H9 (cell line): ENCODE measurements at regions not wholly inside any gene's neighbourhood (a gene's known extent, or its start where the extent isn't known, plus 50 kb on each side); places are given as distances from the start of the nearest gene placed in this dataset.

Source experiments
- DNase-seq: peaks from one replicate; pipeline ENCODE4 v3.0.0-alpha.2; 2017
- H2AFZ ChIP-seq: one replicate; pipeline ENCODE4 v1.6.1; 2013; ENCODE audit warnings: mild to moderate bottlenecking, low read length, control low read depth, moderate library complexity
- H2AK5ac ChIP-seq: 2 replicates; pipeline ENCODE4 v1.6.1; 2013; ENCODE audit warnings: low read length, control low read depth, mixed read lengths; ENCODE audit not compliant: insufficient read length
- H2BK120ac ChIP-seq: one replicate; pipeline ENCODE4 v1.6.1; 2013; ENCODE audit warnings: low read depth, mild to moderate bottlenecking, low read length, control low read depth, inconsistent platforms; ENCODE audit not compliant: poor library complexity, severe bottlenecking
- H2BK12ac ChIP-seq: 2 replicates; pipeline ENCODE4 v1.6.1; 2013; ENCODE audit warnings: low read length, control low read depth, mixed read lengths, low read depth; ENCODE audit not compliant: insufficient read length
- H2BK15ac ChIP-seq: 2 replicates; pipeline ENCODE4 v1.6.1; 2013; ENCODE audit warnings: low read depth, low read length, control low read depth
- H2BK20ac ChIP-seq: one replicate; pipeline ENCODE4 v1.6.1; 2013; ENCODE audit warnings: low read depth, mild to moderate bottlenecking, low read length, control low read depth, inconsistent platforms; ENCODE audit not compliant: poor library complexity, severe bottlenecking
- H2BK5ac ChIP-seq: 2 replicates; pipeline ENCODE4 v1.6.1; 2013; ENCODE audit warnings: low read length, control low read depth, mixed read lengths; ENCODE audit not compliant: insufficient read length
- H3K14ac ChIP-seq: 2 replicates; pipeline ENCODE4 v1.6.1; 2013; ENCODE audit warnings: low read length, control low read depth; ENCODE audit not compliant: insufficient read depth
- H3K18ac ChIP-seq: 2 replicates; pipeline ENCODE4 v1.6.1; 2013; ENCODE audit warnings: low read depth, mild to moderate bottlenecking, mixed read lengths, low read length, control low read depth; ENCODE audit not compliant: insufficient read length
- H3K23ac ChIP-seq: 2 replicates; pipeline ENCODE4 v1.6.1; 2013; ENCODE audit warnings: low read length, control low read depth, mixed read lengths, low read depth; ENCODE audit not compliant: insufficient read length
- H3K23me2 ChIP-seq: 2 replicates; pipeline ENCODE4 v1.6.1; 2013; ENCODE audit warnings: low read depth, mild to moderate bottlenecking, mixed read lengths, low read length, control low read depth; ENCODE audit not compliant: insufficient read length, poor library complexity, severe bottlenecking
- H3K27ac ChIP-seq: 2 replicates; pipeline ENCODE4 v1.5.1; 2013; ENCODE audit warnings: low read length, control low read depth, mixed read lengths, low read depth; ENCODE audit not compliant: insufficient read length
- H3K27me3 ChIP-seq: 2 replicates; pipeline ENCODE4 v1.6.1; 2013; ENCODE audit warnings: low read length, control low read depth, inconsistent platforms; ENCODE audit not compliant: insufficient read depth
- H3K4ac ChIP-seq: 2 replicates; pipeline ENCODE4 v1.6.1; 2013; ENCODE audit warnings: low read depth, mild to moderate bottlenecking, control low read depth, inconsistent platforms, low read length, moderate library complexity
- H3K4me1 ChIP-seq: 2 replicates; pipeline ENCODE4 v1.6.1; 2013; ENCODE audit warnings: low read length, control low read depth, inconsistent platforms; ENCODE audit not compliant: insufficient read depth
- H3K4me2 ChIP-seq: 2 replicates; pipeline ENCODE4 v1.6.1; 2013; ENCODE audit warnings: low read length, control low read depth, mixed read lengths; ENCODE audit not compliant: insufficient read length, insufficient read depth
- H3K56ac ChIP-seq: 2 replicates; pipeline ENCODE4 v1.6.1; 2013; ENCODE audit warnings: low read depth, mild to moderate bottlenecking, mixed read lengths, low read length, control low read depth; ENCODE audit not compliant: insufficient read length
- H3K79me1 ChIP-seq: 2 replicates; pipeline ENCODE4 v1.6.1; 2013; ENCODE audit warnings: low read depth, mild to moderate bottlenecking, moderate library complexity, low read length, control low read depth, inconsistent platforms; ENCODE audit not compliant: insufficient read depth, poor library complexity, severe bottlenecking
- H3K79me2 ChIP-seq: 2 replicates; pipeline ENCODE4 v1.6.1; 2013; ENCODE audit warnings: low read length, control low read depth, inconsistent platforms; ENCODE audit not compliant: insufficient read depth
- H3K9ac ChIP-seq: 2 replicates; pipeline ENCODE4 v1.6.1; 2013; ENCODE audit warnings: low read length, control low read depth, mixed read lengths; ENCODE audit not compliant: insufficient read length; ENCODE audit errors: extremely low read depth
- H3K9me3 ChIP-seq: one replicate; pipeline ENCODE4 v1.6.1; 2013; ENCODE audit warnings: low read depth, low read length, inconsistent platforms; ENCODE audit not compliant: control insufficient read depth
- H3T11ph ChIP-seq: one replicate; pipeline ENCODE4 v1.6.1; 2013; ENCODE audit warnings: mild to moderate bottlenecking, low read length, control low read depth, inconsistent platforms
- H4K20me1 ChIP-seq: one replicate; pipeline ENCODE4 v1.6.1; 2013; ENCODE audit not compliant: control insufficient read depth, insufficient read length, insufficient read depth
- H4K5ac ChIP-seq: 2 replicates; pipeline ENCODE4 v1.6.1; 2013; ENCODE audit warnings: low read depth, mild to moderate bottlenecking, mixed read lengths, low read length, control low read depth; ENCODE audit not compliant: insufficient read length
- H4K8ac ChIP-seq: replicated peaks from 2 replicates; pipeline ENCODE4 v1.6.1; 2013; ENCODE audit warnings: low read length, control low read depth, mixed read lengths, low read depth; ENCODE audit not compliant: insufficient read length
- H4K91ac ChIP-seq: 2 replicates; pipeline ENCODE4 v1.6.1; 2013; ENCODE audit warnings: low read depth, mild to moderate bottlenecking, moderate library complexity, mixed read lengths, low read length, control low read depth; ENCODE audit not compliant: insufficient read length
- H3K27ac Mint-ChIP-seq, 3 experiments: 2 replicates in 2 of 3; 3 replicates in 1 of 3; pipeline ENCODE4 v1.8.0; 2020 to 2021; ENCODE audit warnings: mixed read lengths in 3 of 3, mild to moderate bottlenecking in 1 of 3, moderate library complexity in 1 of 3
- H3K27me3 Mint-ChIP-seq: 2 replicates; pipeline ENCODE4 v1.8.0; 2021; ENCODE audit warnings: low read depth, mild to moderate bottlenecking, moderate library complexity, mixed read lengths
- H3K36me3 Mint-ChIP-seq, 3 experiments: 2 replicates in 2 of 3; 3 replicates in 1 of 3; pipeline ENCODE4 v1.8.0; 2020 to 2021; ENCODE audit warnings: low read depth in 3 of 3, mixed read lengths in 3 of 3; ENCODE audit not compliant: insufficient read depth in 1 of 3
- H3K4me1 Mint-ChIP-seq, 2 experiments: 2 replicates each; pipeline ENCODE4 v1.8.0; 2020; ENCODE audit warnings: mixed read lengths in 2 of 2
- H3K4me3 Mint-ChIP-seq, 2 experiments: 2 replicates in 1 of 2; 3 replicates in 1 of 2; pipeline ENCODE4 v1.8.0; 2020 to 2021; ENCODE audit warnings: mild to moderate bottlenecking in 2 of 2, mixed read lengths in 2 of 2, moderate library complexity in 1 of 2
- H3K9me3 Mint-ChIP-seq, 2 experiments: 2 replicates in 1 of 2; 3 replicates in 1 of 2; pipeline ENCODE4 v1.8.0; 2020; ENCODE audit warnings: mild to moderate bottlenecking in 2 of 2, mixed read lengths in 2 of 2, moderate library complexity in 1 of 2
- WGBS: extraction: QIAGEN DNeasy Blood & Tissue Kit; methylation state at CpG from one replicate; pipeline ENCODE4 v1.1.7; 2013; ENCODE audit warnings: missing lambda C conversion rate, low lambda C conversion rate, mixed read lengths; ENCODE audit not compliant: insufficient read length; ENCODE audit errors: extremely low coverage; 5-methylcytosine and 5-hydroxymethylcytosine counted together
- TF ChIP-seq, protein P1 (sequence below): fragments of 200-600 bp; sonication (generic); conservative IDR thresholded peaks from 3 replicates; pipeline ENCODE4 v1.8.0; 2021; ENCODE audit warnings: antibody characterized with exemption, mild to moderate bottlenecking

DNA sequence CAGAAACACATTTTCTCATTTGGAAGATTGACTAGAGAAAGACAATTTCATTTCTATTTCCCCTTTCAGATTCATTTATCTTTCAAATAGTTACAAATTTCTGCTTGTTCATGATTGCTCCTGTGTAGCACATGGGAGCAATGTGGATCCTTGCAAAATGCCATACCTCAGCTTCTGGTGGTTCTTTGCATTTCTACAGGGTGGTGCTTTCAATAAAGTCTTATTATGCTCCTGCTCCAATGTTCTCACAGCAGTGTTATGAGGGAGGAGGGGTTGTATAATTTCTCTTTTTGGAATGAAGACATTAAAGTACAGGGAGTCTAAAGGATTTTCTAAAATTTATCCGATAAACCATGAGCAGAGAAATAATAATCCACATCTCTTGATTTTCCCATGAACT is 280.1 kb upstream of the ATP10A start:
- Histone ChIP-seq H3K23ac (no peak overlapping the region), H4K91ac (no peak overlapping the region), H3K4me2 (no peak overlapping the region), H2BK15ac (no peak overlapping the region), H2BK20ac (no peak overlapping the region), H3K9me3 (no peaks in the 10 kb centered on the region), H4K8ac (no peak overlapping the region), H2BK5ac (no peak overlapping the region), H3T11ph (no peak overlapping the region), H4K20me1 (no peaks in the 10 kb centered on the region), H2AK5ac (no peak overlapping the region), H3K27me3 (no peaks in the 10 kb centered on the region), H3K79me2 (no peaks in the 10 kb centered on the region), H3K79me1 (no peaks in the 10 kb centered on the region), H3K56ac (no peak overlapping the region), H3K4ac (no peak overlapping the region), H3K18ac (no peak overlapping the region), H3K23me2 (no peaks in the 10 kb centered on the region), H3K27ac (no peak overlapping the region), H2AFZ (no peak overlapping the region), H3K9ac (no peak overlapping the region), H3K4me1 (no peaks in the 10 kb centered on the region), H4K5ac (no peak overlapping the region), H2BK120ac (no peak overlapping the region), H3K14ac (no peak overlapping the region), H2BK12ac (no peak overlapping the region)
- WGBS, result no CpG with 5 or more reads among the region's 1 CpG
- TF ChIP-seq, protein P1, sequence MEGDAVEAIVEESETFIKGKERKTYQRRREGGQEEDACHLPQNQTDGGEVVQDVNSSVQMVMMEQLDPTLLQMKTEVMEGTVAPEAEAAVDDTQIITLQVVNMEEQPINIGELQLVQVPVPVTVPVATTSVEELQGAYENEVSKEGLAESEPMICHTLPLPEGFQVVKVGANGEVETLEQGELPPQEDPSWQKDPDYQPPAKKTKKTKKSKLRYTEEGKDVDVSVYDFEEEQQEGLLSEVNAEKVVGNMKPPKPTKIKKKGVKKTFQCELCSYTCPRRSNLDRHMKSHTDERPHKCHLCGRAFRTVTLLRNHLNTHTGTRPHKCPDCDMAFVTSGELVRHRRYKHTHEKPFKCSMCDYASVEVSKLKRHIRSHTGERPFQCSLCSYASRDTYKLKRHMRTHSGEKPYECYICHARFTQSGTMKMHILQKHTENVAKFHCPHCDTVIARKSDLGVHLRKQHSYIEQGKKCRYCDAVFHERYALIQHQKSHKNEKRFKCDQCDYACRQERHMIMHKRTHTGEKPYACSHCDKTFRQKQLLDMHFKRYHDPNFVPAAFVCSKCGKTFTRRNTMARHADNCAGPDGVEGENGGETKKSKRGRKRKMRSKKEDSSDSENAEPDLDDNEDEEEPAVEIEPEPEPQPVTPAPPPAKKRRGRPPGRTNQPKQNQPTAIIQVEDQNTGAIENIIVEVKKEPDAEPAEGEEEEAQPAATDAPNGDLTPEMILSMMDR, result no peak
- no peak for DNase-seq
- peaks cover 0 to 4% (median 0%) of the 10 kb centered on the region in 3 experiments; a peak in 1 of 7 replicates for H3K36me3 Mint-ChIP-seq
- H3K4me3 Mint-ChIP-seq, result no peak overlapping the region
- no peak overlapping the region for H3K27ac Mint-ChIP-seq
- peaks cover 2 to 3% of the 10 kb centered on the region in 2 experiments; a peak in 3 of 5 replicates for H3K9me3 Mint-ChIP-seq
- peaks cover 0 to 4% of the 10 kb centered on the region in 2 experiments; a peak in 2 of 4 replicates for H3K4me1 Mint-ChIP-seq
- peaks cover 4% of the 10 kb centered on the region for H3K27me3 Mint-ChIP-seq
